CD4-positive, alpha-beta T cell treated with Interleukin-1 beta for 1 hour (primary cell): ENCODE measurements at regions not wholly inside any gene's neighbourhood (a gene's known extent, or its start where the extent isn't known, plus 50 kb on each side); places are given as distances from the start of the nearest gene placed in this dataset.
"Not testable (repeated sequence)": the region's sequence is repeated elsewhere in the genome, so short reads cannot be mapped to it uniquely, and the experiment has no call there.

Experiments used
- DNase-seq, 2 donors: peaks; one replicate each; pipeline ENCODE4 v3.0.0-alpha.2; 2020 to 2022

- DNase-seq: no peak
These were observed 468.2 kb downstream of the NTRK2 start for GRCh38 chr9:85137696-85138095.

- DNase-seq: no peak
These were observed 467.5 kb downstream of the NTRK2 start for GRCh38 chr9:85136987-85137386.

GRCh38 chr9:85136507-85136906 is 467.0 kb downstream of the NTRK2 start:
- no peak for DNase-seq

GRCh38 chr9:85130764-85131163 is 461.2 kb downstream of the NTRK2 start:
- no peak for DNase-seq

GRCh38 chr9:85130260-85130659 is 460.7 kb downstream of the NTRK2 start:
- no peak for DNase-seq

GRCh38 chr9:85129514-85129913 is 460.0 kb downstream of the NTRK2 start:
- DNase-seq: no peak

GRCh38 chr9:85118990-85119755 is 449.6 kb downstream of the NTRK2 start:
- DNase-seq: no peak

GRCh38 chr9:85117831-85118230 is 448.3 kb downstream of the NTRK2 start:
- no peak for DNase-seq

GRCh38 chr9:85115473-85115872 is 445.9 kb downstream of the NTRK2 start:
- DNase-seq: no peak

GRCh38 chr9:85114799-85115198 is 445.3 kb downstream of the NTRK2 start:
- no peak for DNase-seq

- DNase-seq: no peak
These were observed 443.4 kb downstream of the NTRK2 start for GRCh38 chr9:85112933-85113418.

- no peak for DNase-seq
These were observed 442.9 kb downstream of the NTRK2 start for GRCh38 chr9:85112391-85112790.

- no peak for DNase-seq
These were observed 439.2 kb downstream of the NTRK2 start for GRCh38 chr9:85108746-85109145.

GRCh38 chr9:85108229-85108628 is 438.7 kb downstream of the NTRK2 start:
- no peak for DNase-seq

- DNase-seq: no peak
These were observed 419.9 kb downstream of the NTRK2 start for GRCh38 chr9:85089188-85089969.

- no peak for DNase-seq
These were observed 412.4 kb downstream of the NTRK2 start for GRCh38 chr9:85081963-85082362.

GRCh38 chr9:85079349-85079748 is 409.8 kb downstream of the NTRK2 start:
- no peak for DNase-seq

GRCh38 chr9:85077944-85078343 is 408.4 kb downstream of the NTRK2 start:
- no peak for DNase-seq

GRCh38 chr9:85077146-85077545 is 407.6 kb downstream of the NTRK2 start:
- DNase-seq: not testable (repeated sequence)
